Renal pelvis (tissue), 1 donor: ENCODE measurements at regions not wholly inside any gene's neighbourhood (a gene's known extent, or its start where the extent isn't known, plus 50 kb on each side); places are given as distances from the start of the nearest gene placed in this dataset.
A peak's percentile ranks its signal among the peaks of the same experiment; 100 is the strongest.
"Not testable (repeated sequence)": the region's sequence is repeated elsewhere in the genome, so short reads cannot be mapped to it uniquely, and the experiment has no call there.

Experiments used
- DNase-seq: peaks from one replicate; pipeline ENCODE4 v3.0.0-alpha.2; 2013

GRCh38 chrX:74179990-74180389 is 124.0 kb upstream of the ZCCHC13 start:
- no peak for DNase-seq

DNA sequence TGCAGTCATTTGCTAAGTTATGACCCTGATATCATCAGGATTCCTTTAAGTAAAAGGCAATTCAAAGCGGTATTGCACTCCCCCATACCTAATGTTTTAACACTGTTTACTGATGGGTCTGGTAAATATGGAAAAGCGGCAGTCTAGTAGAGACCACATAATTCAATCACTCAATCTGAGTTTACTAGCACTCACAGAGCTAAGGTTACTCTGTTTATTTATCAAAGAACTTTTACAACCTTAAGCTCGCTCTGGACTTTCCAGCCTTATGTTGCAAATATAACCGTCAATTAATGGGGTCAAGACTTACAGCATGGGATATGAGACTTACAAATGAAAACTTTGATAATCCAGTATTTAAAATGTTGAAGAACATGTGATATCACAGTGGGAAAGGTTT is 124.5 kb upstream of the ZCCHC13 start:
- no peak for DNase-seq

- no peak for DNase-seq
Measured at GRCh38 chrX:74179071-74179470, 124.9 kb upstream of the ZCCHC13 start.

DNA sequence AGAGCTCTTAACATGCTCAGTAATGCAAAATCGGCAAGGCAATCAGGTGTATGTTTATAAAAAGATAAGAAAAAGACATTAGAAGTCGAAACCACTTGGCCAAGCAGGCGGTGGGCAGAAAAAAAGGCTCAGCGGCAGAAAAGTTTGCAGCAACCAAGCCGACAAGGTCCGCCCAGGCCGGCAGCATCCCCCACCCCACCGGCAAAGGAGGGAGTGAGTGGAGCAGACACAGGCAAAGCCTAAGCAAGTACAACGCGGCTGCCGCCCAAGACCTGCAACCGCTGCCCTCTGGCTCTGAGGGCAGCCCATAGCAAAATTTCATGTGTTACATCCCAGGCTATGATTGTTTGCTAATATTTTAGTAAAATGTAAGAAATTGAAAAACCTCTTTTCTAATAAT is 125.4 kb upstream of the ZCCHC13 start:
- no peak for DNase-seq

DNA sequence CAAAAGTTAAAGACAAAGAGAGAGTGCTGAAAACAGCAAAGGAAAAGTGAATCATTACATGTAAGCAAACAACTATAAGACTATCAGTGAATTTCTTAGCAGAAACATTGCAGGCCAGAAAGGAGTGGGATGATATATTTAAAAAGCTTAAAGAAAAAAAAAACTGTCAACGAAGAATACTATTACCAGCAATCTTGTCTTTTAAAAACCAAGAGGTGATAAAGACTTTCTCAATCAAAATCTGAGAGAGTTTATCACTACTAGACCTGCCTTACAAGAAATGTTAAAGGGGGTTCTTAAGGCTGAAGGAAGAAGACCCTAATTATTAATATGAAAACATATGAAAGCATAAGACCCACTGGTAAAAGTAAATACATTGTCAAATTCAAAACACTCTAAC is 132.5 kb upstream of the ZCCHC13 start:
- DNase-seq = no peak

GRCh38 chrX:74162199-74162598 is 141.8 kb upstream of the ZCCHC13 start:
- no peak for DNase-seq

DNA sequence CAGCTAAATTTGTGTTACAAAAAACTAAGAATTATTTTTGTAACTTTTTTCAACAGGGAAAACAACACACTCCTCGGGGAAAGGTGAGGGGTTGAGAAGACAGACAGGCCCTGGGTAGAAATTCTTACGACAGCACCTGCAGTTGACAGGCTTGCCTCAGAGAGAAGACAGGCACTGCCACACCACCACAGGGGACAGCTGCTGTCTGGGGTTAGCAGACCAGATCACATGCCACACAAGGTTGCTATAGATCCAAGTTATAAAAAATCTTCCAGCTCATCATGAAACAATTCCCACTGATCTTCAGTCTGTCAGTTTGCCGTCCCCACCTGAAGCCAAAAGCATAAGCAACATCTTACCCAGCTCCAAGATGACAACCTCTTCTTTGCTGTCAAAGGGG is 143.2 kb upstream of the ZCCHC13 start:
- no peak for DNase-seq

DNA sequence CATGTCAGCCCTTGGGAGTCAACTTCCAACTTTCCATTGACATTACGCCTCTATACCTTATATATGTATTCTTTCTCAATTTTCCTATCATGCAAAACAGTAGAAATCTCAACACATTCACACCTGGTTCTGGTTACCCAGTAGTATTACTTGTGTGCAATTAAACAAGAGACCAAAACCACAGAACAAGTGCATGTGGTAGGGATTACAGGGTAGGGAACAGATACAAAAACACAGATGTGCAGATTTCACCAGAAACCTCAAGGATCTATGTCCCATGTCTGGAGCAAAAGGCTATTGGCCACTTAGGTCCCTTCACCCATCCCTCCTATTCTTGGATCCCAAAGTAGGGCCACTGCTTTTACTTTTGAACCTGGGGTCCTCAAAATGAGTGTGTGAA is 143.6 kb upstream of the ZCCHC13 start:
- DNase-seq = no peak

GRCh38 chrX:74147439-74147838 is 156.5 kb upstream of the ZCCHC13 start:
- DNase-seq = no peak

- DNase-seq = no peak
Measured at GRCh38 chrX:74138943-74139342, 165.0 kb upstream of the ZCCHC13 start.

- peak; percentile 62 for DNase-seq
Measured at GRCh38 chrX:74133156-74133796, 170.7 kb upstream of the ZCCHC13 start.

DNA sequence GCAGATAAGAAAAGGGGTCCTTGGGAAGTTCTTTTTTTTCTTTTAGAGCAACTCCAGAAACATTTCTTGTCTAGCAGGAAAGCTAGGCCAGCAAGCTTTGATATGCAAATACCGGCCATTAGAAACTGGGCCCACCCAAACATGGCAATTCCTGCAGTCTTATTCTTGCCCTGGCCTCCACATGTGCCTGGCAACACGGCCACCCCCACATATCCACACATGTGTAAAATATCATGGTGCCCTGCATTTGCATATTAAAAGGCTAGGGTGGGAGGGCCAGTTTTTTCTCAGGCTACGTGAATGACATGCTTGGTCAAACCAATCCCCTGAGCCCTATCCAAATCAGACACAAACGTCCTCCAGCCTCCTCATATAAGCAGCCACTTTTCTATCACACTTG is 171.7 kb upstream of the ZCCHC13 start:
- DNase-seq = no peak

- no peak for DNase-seq
Measured at GRCh38 chrX:74119016-74119910, 184.7 kb upstream of the ZCCHC13 start.

- DNase-seq = no peak
Measured at GRCh38 chrX:74117962-74118902, 185.7 kb upstream of the ZCCHC13 start.

DNA sequence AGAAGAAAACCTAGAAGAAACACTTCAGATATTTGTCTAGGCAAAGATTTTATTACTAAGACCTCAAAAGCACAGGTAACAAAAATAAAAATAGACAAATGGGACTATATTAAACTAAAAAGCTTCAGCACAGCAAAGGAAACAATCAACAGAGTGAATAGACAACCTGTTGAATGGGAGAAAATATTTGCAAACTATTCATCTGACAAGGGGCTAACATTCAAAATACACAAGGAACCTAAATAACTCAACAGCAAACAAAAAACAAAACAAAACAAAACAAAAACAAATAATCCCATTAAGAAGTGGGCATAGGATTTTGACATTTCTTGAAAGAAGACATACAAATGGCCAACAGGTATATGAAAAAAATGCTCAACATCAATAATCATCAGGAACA is 192.7 kb upstream of the ZCCHC13 start:
- DNase-seq = no peak

- no peak for DNase-seq
Measured at GRCh38 chrX:74107666-74108065, 196.3 kb upstream of the ZCCHC13 start.

- no peak for DNase-seq
Measured at GRCh38 chrX:74104356-74105015, 199.5 kb upstream of the ZCCHC13 start.

DNA sequence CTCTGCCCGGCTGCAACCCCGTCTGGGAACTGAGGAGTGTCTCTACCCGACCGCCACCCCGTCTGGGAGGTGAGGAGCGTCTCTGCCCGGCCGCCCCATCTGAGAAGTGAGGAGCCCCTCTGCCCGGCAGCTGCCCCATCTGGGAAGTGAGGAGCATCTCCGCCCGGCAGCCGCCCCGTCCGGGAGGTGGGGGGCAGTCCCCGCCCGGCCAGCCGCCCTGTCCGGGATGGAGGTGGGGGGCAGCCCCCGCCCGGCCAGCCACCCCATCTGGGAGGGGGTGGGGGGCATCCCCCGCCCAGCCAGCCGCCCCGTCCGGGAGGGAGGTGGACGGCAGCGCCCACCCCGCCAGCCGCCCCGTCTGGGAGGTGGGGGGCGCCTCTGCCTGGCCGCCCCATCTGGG is 205.6 kb upstream of the ZCCHC13 start:
- DNase-seq = not testable (repeated sequence)

DNA sequence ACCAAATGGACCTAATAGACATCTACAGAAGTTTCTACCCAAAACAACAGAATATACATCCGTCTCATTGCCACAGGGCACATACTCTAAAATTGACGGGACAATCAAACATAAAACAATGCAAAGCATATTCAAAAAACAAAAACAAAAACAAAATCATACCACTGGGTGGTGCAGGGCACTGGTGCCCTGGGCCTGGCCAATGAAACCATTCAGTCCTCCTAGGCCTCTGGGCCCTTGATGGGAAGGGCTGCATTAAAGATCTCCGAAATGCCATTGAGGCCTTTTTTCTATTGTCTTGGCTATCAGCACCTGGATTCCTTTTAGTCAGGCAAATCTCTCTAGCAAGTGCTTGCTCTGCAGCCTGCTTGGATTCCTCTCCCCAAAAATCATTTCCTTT is 213.9 kb upstream of the ZCCHC13 start:
- DNase-seq = no peak

- DNase-seq = no peak
Measured at GRCh38 chrX:74085642-74086236, 218.2 kb upstream of the ZCCHC13 start.

DNA sequence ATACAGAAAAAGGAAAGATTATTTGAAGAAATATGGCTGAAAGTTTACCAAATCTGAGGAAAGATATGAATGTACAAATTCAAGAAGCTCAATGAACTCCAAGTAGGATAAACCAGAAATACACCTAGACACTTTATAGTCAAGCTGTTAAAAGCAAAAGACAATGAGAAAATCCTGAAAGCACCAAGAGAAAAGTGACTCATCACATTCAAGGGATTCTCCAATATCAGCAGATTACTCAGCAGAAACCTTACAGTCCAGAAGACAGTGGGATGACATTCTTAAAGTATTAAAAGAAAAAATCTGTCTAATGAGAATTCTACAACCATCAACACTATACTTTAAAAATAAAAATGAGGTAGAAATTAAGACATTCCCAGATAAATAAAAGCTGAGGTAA is 223.8 kb upstream of the ZCCHC13 start:
- DNase-seq = no peak
